ENCODE measurements at regions not wholly inside any gene's neighbourhood (a gene's known extent, or its start where the extent isn't known, plus 50 kb on each side); places are given as distances from the start of the nearest gene placed in this dataset.

- DNase-seq (ENCODE audit: low read depth), result no peak
- no peak overlapping the region for H3K4me3 ChIP-seq (ENCODE audit: low read depth, low read length)
- TF ChIP-seq CTCF (IDR thresholded peaks at IDR 0.05; ENCODE audit: low read depth, low read length, missing control alignments), result no peak
- in situ Hi-C loops (cut with HindIII; ENCODE audit: low sequenced_read_pairs), result no loop called here
These were observed 134.6 kb upstream of the NPSR1 start for GRCh38 chr7:34523226-34523918.

GRCh38 chr7:34530259-34530658, 127.8 kb upstream of the NPSR1 start:
- H3K4me3 ChIP-seq (ENCODE audit: low read depth, low read length), result no peak overlapping the region
- no peak for DNase-seq (ENCODE audit: low read depth)
- no peak for TF ChIP-seq CTCF (IDR thresholded peaks at IDR 0.05; ENCODE audit: low read depth, low read length, missing control alignments)
- in situ Hi-C loops (cut with HindIII; ENCODE audit: low sequenced_read_pairs), result no loop called here

- DNase-seq (ENCODE audit: low read depth), result no peak
- H3K4me3 ChIP-seq (ENCODE audit: low read depth, low read length), result no peak overlapping the region
- in situ Hi-C loops (cut with HindIII; ENCODE audit: low sequenced_read_pairs), result no loop called here
- no peak for TF ChIP-seq CTCF (IDR thresholded peaks at IDR 0.05; ENCODE audit: low read depth, low read length, missing control alignments)
These were observed 119.0 kb upstream of the NPSR1 start for GRCh38 chr7:34539003-34539402.

GRCh38 chr7:34544621-34545020, 113.4 kb upstream of the NPSR1 start:
- H3K4me3 ChIP-seq (ENCODE audit: low read depth, low read length), result no peak overlapping the region
- in situ Hi-C loops (cut with HindIII; ENCODE audit: low sequenced_read_pairs), result no loop called here
- DNase-seq (ENCODE audit: low read depth), result no peak
- TF ChIP-seq CTCF (IDR thresholded peaks at IDR 0.05; ENCODE audit: low read depth, low read length, missing control alignments), result no peak

GRCh38 chr7:34550996-34551395, 107.0 kb upstream of the NPSR1 start:
- in situ Hi-C loops (cut with HindIII; ENCODE audit: low sequenced_read_pairs), result no loop called here

DNA sequence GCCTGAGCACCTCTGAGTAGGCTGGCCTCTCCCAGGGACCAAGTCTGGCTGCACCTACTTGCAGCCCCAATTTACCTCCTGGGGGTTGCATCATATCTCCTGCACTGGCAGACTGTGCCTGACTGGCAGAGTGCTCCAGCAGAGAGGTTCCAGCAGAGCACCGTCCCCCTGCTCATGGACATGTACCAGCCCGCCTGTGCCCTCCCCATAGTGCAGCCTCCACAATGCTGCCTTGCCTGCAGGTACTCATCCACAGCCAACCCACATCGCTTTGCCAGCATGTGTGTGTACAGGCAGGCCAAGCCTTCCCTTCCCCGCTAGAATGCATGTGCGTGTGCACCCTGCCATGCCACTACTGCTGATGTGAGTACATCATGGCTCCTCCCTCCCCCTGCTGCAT, 105.5 kb upstream of the NPSR1 start:
- in situ Hi-C loops (cut with HindIII; ENCODE audit: low sequenced_read_pairs), result no loop called here
- no peak overlapping the region for H3K4me3 ChIP-seq (ENCODE audit: low read depth, low read length)
- no peak for DNase-seq (ENCODE audit: low read depth)
- TF ChIP-seq CTCF (IDR thresholded peaks at IDR 0.05; ENCODE audit: low read depth, low read length, missing control alignments), result no peak

More at GRCh38 chr7:34550996-34551395, 107.0 kb upstream of the NPSR1 start:
- DNase-seq (ENCODE audit: low read depth), result no peak
- H3K4me3 ChIP-seq (ENCODE audit: low read depth, low read length), result no peak overlapping the region
- TF ChIP-seq CTCF (IDR thresholded peaks at IDR 0.05; ENCODE audit: low read depth, low read length, missing control alignments), result no peak

Measured in astrocyte of the cerebellum (primary cell).